GM04503 (cell line): ENCODE measurements at regions not wholly inside any gene's neighbourhood (a gene's known extent, or its start where the extent isn't known, plus 50 kb on each side); places are given as distances from the start of the nearest gene placed in this dataset.
A peak's percentile ranks its signal among the peaks of the same experiment; 100 is the strongest.

Experiments used
- DNase-seq: peaks from one replicate; pipeline ENCODE4 v3.0.0-alpha.2; 2012; ENCODE audit warnings: low read depth

DNA sequence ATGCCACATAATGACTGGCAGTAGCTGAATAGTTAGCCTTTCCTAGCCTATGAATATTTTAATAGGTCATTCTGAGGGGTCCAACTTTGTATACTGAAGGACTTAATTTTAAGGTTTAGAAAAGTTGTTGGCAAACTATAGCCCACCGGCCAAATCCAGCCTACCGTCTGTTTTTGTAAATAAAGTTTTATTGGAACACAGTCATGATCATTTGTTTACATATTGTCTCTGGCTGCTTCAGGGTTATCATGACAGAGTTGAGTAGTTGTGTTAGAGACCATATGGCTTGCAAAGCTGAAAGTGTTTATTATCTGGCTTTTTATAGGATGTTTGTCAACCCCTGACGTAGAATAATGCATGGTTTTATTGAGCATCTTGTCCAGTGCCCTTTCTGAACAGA is 73.4 kb downstream of the NTMT2 start:
- no peak for DNase-seq

- peak; percentile 55 for DNase-seq
These were observed 75.3 kb downstream of the NTMT2 start for GRCh38 chr1:170221031-170221430.

DNA sequence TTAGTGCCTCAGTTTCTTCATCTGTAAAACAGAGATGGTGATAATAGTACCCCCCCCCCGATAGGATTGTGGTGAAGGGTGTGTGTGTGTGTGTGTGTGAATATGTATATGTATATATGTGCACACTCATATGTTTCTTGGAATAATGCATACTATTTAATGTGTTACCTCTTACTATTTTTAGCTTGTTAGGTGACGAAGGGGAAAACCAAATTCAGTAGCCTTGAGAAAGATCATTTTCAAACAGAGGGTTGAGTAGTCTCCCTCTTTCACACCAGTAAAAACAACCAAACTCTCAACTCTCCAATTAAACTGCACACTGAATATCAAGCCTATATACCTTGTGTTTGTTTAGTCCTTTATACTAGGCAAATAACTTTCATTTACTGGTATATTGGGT is 75.7 kb downstream of the NTMT2 start:
- DNase-seq, result no peak

DNA sequence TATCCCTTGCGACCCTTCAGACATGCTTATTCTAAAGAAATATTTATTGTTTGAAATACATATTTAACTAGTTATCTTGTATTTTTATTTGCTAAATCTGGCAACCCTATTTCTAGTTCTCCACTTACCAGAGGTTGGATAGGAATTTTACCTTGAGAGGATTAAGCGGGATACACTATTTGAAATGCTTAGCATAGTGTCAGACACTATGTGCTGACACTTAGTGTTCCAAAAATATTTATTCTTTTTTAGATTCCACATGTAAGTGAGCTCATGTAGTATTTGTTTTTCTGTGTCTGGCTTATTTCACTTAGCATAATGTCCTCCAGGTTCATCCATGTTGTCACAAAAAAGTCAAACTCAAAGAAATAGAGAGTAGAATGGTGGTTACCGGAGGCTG is 78.7 kb downstream of the NTMT2 start:
- no peak for DNase-seq

DNA sequence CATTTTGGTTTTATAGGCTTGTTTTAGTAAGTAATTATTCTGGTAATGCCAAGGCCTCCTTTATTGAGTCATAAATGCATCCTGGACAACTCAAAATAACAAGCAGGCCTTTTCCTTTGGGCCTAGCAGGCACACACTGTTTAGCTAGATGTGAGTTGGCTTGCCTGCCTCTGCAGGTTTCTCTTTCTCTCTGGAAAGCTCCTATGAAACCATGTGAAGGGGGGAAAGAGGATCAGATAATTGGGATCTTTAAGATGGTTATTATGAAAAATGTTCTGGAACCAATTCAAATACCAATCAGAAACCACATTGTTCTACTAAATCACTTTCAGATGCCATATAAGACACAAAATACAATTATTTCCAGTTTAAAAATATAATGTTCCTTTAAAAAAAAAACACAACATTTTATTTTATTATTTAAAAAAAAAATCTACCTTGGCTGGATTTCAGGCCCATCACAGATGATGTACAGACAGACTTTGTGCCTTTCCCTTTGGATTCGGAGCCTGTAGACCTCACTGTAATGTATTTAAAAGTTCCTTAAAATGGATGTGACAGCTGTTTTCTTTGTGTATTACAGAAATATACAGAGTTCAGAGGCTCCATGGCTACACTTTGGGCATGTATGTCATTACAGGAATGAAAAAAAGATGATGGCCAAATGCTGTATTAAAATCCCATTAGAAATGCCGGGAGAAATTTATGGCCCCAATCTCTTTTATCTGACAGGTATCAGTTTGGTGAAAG is 80.2 kb downstream of the NTMT2 start:
- DNase-seq, result peak; percentile 48

DNA sequence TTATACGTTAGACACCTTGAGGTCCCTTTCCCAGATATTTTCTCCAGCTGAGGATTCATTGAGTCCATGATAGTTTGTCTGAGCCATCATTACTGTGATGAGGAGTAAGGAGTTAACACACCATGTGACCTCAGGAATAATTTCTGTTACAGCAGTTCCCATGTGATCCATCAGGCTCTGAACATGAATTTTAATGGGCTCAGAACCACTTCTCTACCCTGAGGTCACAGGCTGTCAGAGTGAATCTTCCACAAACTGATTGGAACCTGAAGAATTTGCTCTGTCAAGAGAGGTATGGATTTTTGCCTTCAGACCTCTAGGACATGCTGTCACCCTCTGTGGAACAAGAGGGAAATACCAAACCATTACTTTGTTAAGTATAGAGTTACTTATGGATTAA is 81.0 kb downstream of the NTMT2 start:
- DNase-seq, result no peak

GRCh38 chr1:170230323-170230722 is 84.6 kb downstream of the NTMT2 start:
- DNase-seq, result no peak

DNA sequence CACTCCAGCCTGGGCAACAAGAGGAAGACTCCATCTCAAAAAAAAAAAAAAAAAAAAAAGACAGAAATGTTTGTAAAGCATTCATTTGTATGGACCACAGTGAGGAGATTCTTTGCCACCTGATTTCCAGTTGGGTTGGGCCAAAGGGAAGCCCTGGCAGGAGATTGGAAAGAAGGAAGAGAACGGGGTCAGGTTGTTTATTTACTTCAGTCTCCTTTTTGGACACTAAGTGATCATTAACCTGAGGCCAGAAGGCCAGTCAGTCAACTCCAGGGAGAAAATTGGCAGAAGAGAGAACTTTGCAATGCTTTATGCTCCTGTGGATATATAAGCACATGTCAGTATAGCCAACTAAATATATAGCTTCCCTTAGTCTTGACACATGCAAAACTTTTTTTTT is 85.9 kb downstream of the NTMT2 start:
- DNase-seq, result no peak

- no peak for DNase-seq
These were observed 93.1 kb downstream of the NTMT2 start for GRCh38 chr1:170238704-170239391.

- no peak for DNase-seq
These were observed 93.7 kb downstream of the NTMT2 start for GRCh38 chr1:170239445-170239844.

DNA sequence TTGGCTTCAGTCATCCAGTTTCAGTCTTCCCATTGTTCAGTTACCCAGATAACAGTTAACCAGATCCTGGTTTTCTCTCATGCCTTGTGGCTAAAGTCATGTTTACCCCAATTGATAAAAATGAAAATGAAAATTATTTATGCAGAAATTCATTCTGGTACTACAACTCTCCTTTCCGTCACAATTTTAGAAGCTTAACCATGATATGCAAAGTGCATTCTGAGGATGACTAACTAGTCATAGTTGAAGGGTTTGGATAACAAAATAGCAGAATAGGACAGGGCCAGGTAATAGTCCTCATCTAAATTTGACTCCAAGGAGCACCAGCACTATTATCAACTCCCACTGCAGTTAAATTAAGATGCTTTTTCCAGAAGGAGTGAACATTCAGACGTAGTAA is 94.7 kb downstream of the NTMT2 start:
- DNase-seq, result no peak

DNA sequence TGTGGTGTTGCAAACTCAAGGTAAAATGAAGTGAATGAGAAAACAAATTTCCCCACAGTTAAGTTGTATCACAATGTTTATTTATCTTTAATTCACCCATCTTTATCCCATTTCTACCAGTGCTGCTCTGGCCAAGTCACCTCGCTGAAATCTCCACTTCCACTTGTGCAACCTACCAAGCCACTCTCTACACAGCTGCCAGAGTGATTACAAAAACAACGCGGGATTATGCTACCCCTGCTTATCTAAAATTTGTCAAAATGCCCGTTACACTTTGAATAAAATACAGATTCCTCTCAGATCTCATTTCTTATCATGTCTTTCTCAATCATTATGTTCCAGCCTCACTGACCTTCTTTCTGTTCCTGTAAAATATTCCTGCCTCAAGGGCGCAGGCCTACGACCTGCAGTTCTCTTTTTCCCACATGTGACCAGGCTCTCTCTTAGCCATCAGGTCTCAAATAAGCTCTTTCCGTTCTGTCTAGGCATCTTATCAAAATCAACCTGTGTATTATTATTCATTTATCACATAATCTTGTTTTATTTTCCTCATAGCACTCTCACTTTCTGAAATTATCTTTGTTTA is 95.6 kb downstream of the NTMT2 start:
- no peak for DNase-seq

DNA sequence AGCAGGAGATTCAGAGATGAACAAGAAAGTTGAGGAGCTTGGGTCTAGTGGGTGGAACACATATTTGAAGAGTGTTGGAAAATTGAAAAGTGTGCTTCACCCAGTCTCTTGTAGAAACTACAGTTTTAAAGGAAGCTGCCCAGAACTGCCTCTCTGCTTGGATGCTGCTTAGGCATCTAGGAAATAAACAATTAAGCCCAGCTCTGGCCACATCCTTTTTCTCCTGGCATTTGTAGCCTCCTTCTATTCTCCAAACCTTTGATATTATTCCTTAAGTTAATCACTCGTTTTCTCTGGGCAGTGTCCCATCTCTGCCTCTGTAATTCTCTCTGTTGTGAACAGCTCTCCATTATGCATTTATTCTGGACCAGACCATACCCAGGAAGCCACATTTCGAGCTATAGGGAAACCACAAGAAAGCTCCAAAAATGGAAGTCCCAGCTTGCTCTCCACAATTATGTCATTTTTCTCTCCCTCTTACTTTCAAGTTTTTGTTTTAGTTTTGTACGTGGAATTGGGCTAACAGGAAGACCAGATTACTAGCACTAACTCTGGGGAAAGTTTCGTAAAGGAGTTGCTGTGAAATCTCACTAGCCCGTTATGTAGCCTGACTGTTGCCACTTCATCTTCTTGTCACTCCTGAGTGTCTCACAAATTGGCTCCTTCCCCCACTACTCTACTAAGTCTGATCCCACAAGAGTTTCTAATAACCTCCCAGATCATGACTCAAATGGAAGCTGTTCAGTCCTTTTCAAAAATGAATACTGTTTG is 102.2 kb downstream of the NTMT2 start:
- no peak for DNase-seq

GRCh38 chr1:170250531-170251276 is 104.9 kb downstream of the NTMT2 start:
- no peak for DNase-seq

- no peak for DNase-seq
These were observed 107.3 kb downstream of the NTMT2 start for GRCh38 chr1:170252851-170253579.

- no peak for DNase-seq
These were observed 108.6 kb downstream of the NTMT2 start for GRCh38 chr1:170254371-170254770.

DNA sequence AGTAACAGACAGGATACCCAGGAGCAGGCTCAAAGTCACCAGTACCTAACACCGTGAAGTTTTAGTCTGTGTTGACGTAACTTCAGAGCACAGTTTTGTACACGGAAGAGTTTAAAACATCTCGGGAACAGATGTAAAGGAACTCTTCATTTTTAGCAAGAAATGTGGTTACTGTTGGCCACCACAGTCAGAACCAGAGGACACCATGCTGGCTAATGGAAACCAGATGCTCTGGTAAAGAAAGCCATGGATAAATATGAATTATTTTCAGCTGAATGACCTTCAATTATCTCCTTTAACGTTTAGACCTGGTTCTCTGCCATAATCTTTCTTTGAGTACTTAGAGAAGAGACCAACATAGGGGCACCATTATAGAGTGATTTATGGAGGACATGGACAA is 115.9 kb downstream of the NTMT2 start:
- DNase-seq, result peak; percentile 61

DNA sequence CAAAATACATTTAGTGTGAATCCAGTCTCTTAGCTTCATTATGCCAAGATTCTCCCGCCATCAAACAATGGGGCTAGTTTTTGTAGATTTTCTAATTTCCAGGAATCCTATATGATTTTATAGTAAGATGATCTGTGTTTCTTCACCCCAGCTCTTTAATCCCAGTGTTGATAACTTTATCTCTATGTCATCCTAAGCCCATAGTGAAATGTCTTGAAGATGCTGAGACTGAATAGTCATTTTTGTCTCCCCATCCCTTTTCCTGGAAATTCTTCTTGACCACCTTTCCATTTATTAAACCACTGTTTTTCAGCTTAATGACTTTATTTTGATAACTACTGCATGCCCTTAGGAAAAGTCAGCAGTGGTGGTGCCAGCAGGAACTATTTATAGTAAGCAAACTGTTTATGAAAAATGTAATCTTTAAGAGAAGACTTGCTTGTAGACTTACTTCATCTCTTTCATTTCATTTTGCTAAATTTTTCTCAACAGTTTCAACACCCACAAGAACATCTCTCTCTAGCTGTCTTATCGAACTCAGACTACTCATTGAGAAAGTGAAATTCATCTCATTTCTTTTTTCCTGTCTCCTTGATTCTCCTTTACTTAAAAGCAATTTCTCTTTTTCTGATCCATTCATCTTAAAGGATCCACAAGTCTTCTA is 116.6 kb downstream of the NTMT2 start:
- peak; percentile 27 for DNase-seq

- no peak for DNase-seq
These were observed 119.5 kb downstream of the NTMT2 start for GRCh38 chr1:170265234-170265633.

DNA sequence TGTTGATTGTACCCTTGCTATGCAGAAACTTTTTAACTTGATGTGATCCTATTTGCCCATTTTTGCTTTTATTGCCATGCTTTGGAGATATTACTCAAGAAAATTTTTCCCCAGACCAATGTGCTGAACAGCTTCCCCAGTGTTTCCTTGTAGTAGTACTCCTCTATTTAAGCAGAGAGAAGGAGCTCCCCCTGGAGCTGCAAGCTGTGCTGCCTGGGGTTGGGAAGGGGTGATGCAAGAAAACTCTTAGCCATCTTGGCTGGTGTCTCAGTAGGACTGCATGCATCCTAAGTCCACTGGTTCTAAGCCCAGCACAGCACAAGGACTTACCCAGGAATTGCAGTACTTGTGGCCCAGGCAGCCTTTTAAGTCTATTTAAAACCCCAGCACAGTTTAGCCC is 121.6 kb downstream of the NTMT2 start:
- no peak for DNase-seq
